KMS-11 (cell line): ENCODE measurements at regions not wholly inside any gene's neighbourhood (a gene's known extent, or its start where the extent isn't known, plus 50 kb on each side); places are given as distances from the start of the nearest gene placed in this dataset.

Source experiments
- H2AFZ ChIP-seq: fragments of 200-600 bp; sonication (generic); 2 replicates; pipeline ENCODE4 v1.6.1; 2016; ENCODE audit warnings: antibody characterized with exemption, mixed run types, low read depth
- H3K27ac ChIP-seq: fragments of 200-600 bp; sonication (generic); 2 replicates; pipeline ENCODE4 v1.6.1; 2016; ENCODE audit warnings: mild to moderate bottlenecking, mixed run types
- H3K27me3 ChIP-seq: fragments of 200-600 bp; sonication (generic); 2 replicates; pipeline ENCODE4 v1.6.1; 2017; ENCODE audit warnings: mild to moderate bottlenecking, low read depth, mixed run types, moderate library complexity; ENCODE audit not compliant: insufficient read depth
- H3K36me3 ChIP-seq: fragments of 200-600 bp; sonication (generic); 2 replicates; pipeline ENCODE4 v1.6.1; 2017; ENCODE audit warnings: mild to moderate bottlenecking, mixed run types; ENCODE audit not compliant: insufficient read depth
- H3K4me1 ChIP-seq: fragments of 200-600 bp; sonication (generic); 2 replicates; pipeline ENCODE4 v1.6.1; 2016; ENCODE audit warnings: mild to moderate bottlenecking, low read depth, mixed run types; ENCODE audit not compliant: poor library complexity, severe bottlenecking
- H3K4me2 ChIP-seq: fragments of 200-600 bp; sonication (generic); 2 replicates; pipeline ENCODE4 v1.7.0; 2016; ENCODE audit warnings: mild to moderate bottlenecking, mixed run types
- H3K4me3 ChIP-seq: fragments of 200-600 bp; sonication (generic); IDR thresholded peaks from 2 replicates; pipeline ENCODE4 v1.6.1; 2017; ENCODE audit warnings: low read depth, low read length, mixed read lengths; ENCODE audit not compliant: insufficient read depth
- H3K79me2 ChIP-seq: fragments of 200-600 bp; sonication (generic); 2 replicates; pipeline ENCODE4 v1.6.1; 2016; ENCODE audit warnings: low read depth, mixed run types; ENCODE audit not compliant: insufficient read depth
- H3K9ac ChIP-seq: fragments of 200-600 bp; sonication (generic); 2 replicates; pipeline ENCODE4 v1.6.1; 2016; ENCODE audit warnings: mild to moderate bottlenecking, mixed run types
- H4K20me1 ChIP-seq: fragments of 200-600 bp; sonication (generic); 2 replicates; pipeline ENCODE4 v1.6.1; 2016; ENCODE audit warnings: mild to moderate bottlenecking, mixed run types; ENCODE audit not compliant: insufficient read depth
- TF ChIP-seq, protein P1 (sequence below): fragments of 200-600 bp; sonication (generic); conservative IDR thresholded peaks from 2 replicates; pipeline ENCODE4 v1.6.1; 2017; ENCODE audit warnings: low read depth, mild to moderate bottlenecking, antibody characterized with exemption, low read length, moderate library complexity, mixed read lengths

DNA sequence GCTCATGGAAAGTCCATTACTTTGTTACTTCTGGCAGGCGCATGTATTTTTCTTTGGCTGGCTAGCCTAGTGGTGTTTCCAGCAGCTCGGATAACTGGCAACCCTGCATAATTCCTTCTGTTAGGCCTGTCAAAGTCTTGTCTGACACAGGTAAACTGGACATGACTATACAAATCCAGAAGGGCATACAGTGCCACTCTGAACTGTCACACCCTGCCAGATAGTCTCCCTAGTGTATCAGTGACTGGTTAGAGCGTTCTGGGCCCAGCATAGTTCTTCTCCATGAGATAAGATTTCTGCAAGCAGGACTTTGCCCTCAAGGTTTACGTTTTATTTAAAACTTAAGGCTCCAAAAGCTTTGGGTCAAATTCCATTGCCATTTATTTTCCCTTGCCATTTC is 177.7 kb upstream of the GORAB start:
- Histone ChIP-seq H3K4me3 (no peak overlapping the region), H3K79me2 (no peaks in the 10 kb centered on the region), H3K27ac (no peak overlapping the region), H4K20me1 (no peaks in the 10 kb centered on the region), H3K4me2 (no peak overlapping the region), H3K4me1 (peaks cover 47% of the 10 kb centered on the region), H3K27me3 (no peaks in the 10 kb centered on the region), H3K9ac (no peak overlapping the region), H2AFZ (no peak overlapping the region), H3K36me3 (no peaks in the 10 kb centered on the region)
- TF ChIP-seq, protein P1, sequence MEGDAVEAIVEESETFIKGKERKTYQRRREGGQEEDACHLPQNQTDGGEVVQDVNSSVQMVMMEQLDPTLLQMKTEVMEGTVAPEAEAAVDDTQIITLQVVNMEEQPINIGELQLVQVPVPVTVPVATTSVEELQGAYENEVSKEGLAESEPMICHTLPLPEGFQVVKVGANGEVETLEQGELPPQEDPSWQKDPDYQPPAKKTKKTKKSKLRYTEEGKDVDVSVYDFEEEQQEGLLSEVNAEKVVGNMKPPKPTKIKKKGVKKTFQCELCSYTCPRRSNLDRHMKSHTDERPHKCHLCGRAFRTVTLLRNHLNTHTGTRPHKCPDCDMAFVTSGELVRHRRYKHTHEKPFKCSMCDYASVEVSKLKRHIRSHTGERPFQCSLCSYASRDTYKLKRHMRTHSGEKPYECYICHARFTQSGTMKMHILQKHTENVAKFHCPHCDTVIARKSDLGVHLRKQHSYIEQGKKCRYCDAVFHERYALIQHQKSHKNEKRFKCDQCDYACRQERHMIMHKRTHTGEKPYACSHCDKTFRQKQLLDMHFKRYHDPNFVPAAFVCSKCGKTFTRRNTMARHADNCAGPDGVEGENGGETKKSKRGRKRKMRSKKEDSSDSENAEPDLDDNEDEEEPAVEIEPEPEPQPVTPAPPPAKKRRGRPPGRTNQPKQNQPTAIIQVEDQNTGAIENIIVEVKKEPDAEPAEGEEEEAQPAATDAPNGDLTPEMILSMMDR: no peak

DNA sequence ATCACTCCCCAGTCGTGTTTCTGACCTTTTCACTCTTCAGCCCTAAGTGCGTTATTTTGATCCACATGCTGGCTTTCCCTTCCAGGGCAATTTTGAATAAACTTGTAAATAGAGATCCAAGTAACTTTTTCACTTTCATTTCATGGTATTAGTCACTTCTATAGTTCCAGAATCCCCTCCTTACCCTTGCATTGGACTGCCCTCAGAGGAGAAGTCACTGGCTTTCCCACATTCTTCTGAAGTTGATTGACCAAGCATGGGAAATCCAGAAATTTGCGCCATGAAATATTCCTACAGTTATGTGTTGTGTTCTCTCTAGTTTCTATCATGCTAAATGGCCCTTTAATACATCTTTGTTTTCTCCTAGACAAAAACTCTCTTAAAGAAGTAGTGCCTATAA is 177.3 kb upstream of the GORAB start:
- no peaks in the 10 kb centered on the region for H3K79me2 ChIP-seq
- H3K4me3 ChIP-seq: no peak overlapping the region
- no peaks in the 10 kb centered on the region for H3K27me3 ChIP-seq
- no peaks in the 10 kb centered on the region for H4K20me1 ChIP-seq
- H3K27ac ChIP-seq: no peak overlapping the region
- TF ChIP-seq, protein P1: no peak
- H3K4me1 ChIP-seq: peaks cover 47% of the 10 kb centered on the region
- no peak overlapping the region for H3K9ac ChIP-seq
- no peak overlapping the region for H2AFZ ChIP-seq
- no peak overlapping the region; the same call in 1 of the 2 replicates for H3K4me2 ChIP-seq
- no peaks in the 10 kb centered on the region for H3K36me3 ChIP-seq

DNA sequence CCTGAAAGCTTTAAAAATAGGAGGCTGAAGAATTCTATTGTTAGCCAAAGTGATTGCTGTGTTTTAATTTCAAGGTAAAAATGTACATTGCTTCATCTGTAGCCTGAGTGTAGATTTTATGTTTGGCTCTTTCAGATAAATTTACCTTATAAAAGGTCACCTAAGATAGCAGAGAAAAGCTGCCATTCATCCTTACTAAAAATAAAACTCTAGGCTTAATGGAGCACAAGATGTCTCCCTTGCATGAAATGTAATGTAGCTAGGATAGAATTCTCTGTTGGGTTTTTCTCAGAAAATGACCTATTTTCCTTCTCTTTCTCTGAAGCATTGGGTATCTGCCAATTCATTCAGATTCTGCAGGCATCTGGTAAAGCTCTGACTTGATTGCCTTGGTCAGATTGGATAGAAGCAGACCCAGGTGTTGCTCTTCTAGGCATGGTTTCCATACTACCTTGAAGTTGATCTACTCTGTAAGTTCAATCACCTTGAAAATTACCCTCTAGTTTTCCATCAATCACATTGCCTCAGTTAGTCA is 176.6 kb upstream of the GORAB start:
- H3K36me3 ChIP-seq: no peaks in the 10 kb centered on the region
- H3K4me3 ChIP-seq: no peak overlapping the region
- H3K4me1 ChIP-seq: peaks cover 47% of the 10 kb centered on the region
- H2AFZ ChIP-seq: no peak overlapping the region
- TF ChIP-seq, protein P1: no peak
- no peaks in the 10 kb centered on the region for H3K79me2 ChIP-seq
- H3K27me3 ChIP-seq: no peaks in the 10 kb centered on the region
- H3K9ac ChIP-seq: no peak overlapping the region
- H4K20me1 ChIP-seq: no peaks in the 10 kb centered on the region
- no peak overlapping the region for H3K27ac ChIP-seq
- no peak overlapping the region; the same call in 1 of the 2 replicates for H3K4me2 ChIP-seq

DNA sequence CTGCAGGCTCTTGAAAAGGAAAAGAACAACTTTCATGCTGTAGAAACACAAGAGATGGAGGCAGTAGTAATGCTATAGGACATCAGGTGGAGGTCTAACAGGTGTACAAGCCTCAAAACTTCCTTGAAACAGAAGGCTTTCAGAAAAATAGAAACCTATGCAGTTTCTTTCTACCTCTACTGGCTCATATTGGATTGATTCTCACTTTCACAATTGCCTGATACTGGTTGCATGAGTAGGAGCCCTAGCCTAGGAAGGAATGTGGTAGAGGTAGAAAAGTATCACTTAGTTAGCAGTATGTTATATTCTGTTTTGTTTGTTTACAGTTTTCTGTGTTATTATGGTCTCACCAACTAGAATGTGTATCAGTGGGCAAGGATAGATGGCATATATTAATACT is 175.4 kb upstream of the GORAB start:
- Histone ChIP-seq H3K27me3 (no peaks in the 10 kb centered on the region), H3K4me3 (no peak overlapping the region), H3K36me3 (no peaks in the 10 kb centered on the region), H3K27ac (peak overlapping the region; percentile 4; the same call in 1 of the 2 replicates), H3K4me1 (peaks cover 47% of the 10 kb centered on the region), H4K20me1 (no peaks in the 10 kb centered on the region), H3K4me2 (peak overlapping the region; percentile 17; the same call in 1 of the 2 replicates), H3K9ac (no peak overlapping the region), H2AFZ (no peak overlapping the region), H3K79me2 (no peaks in the 10 kb centered on the region)
- TF ChIP-seq, protein P1: no peak
